Stimulated activated CD8-positive, alpha-beta memory T cell treated with anti-CD3 and anti-CD28 coated beads, Interleukin-7, amount 100 ng/mL, for 48 hours (primary cell): ENCODE measurements at regions not wholly inside any gene's neighbourhood (a gene's known extent, or its start where the extent isn't known, plus 50 kb on each side); places are given as distances from the start of the nearest gene placed in this dataset.
"Not testable (repeated sequence)": the region's sequence is repeated elsewhere in the genome, so short reads cannot be mapped to it uniquely, and the experiment has no call there.

Experiments
- DNase-seq, 2 donors: peaks; one replicate each; pipeline ENCODE4 v3.0.0-alpha.2; 2020; ENCODE audit warnings: low read depth in 1 of 2; ENCODE audit errors: extremely low read depth in 1 of 2

DNA sequence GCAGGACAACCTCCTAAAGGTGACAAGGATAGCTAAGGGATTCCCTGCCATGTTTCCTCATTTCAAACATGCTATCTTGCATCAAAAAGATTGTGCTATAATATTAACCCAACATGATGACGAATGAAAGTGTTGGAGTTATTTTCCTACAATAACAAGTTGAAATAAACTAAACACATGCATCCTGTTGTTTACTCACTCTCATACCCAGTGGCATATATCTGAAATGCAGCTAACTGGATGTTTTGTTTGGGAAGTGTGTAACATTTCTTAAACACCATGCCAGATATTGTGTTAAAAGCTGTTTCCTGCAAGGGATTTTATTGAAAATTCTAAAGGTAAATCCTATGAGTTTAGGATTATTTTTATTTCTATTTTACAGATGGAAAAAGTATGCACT, 139.6 kb downstream of the TFPI2 start:
- DNase-seq: no peak

DNA sequence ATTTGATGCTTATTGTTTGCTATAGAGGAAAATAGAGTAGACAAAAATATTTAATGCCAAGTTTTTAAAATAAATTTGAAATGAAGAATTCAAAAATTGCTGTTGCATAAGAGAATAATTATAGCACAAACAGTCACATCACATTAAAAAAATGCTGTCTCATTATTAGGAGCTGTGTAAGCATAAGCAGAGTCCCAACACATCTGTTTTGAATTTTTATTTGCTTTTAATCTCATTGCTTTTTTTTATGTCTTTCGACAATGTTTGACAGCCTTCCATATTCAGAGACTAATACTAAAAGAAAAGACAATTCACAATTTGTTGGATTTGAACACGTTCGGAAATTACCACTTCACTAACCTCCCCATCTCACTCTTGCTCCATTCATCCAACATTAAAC, 143.5 kb downstream of the TFPI2 start:
- no peak for DNase-seq

DNA sequence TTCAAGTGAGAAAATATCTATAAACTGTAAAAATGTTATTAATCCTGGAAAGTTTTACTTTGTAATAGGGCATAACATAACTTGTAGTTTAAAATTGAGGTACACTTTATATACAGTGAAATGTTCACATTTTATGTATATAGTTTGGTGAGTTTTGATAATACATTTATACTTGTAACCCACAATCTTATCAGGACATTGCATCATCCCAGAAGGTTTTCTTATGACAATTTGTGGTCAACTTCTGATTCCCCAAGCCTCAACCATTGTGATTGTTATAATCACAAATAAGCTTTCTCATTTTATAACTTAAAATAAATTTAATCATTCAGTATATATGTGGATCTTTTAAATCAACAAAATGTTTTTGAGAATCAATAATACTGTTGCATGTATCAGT, 151.1 kb downstream of the TFPI2 start:
- DNase-seq: no peak

DNA sequence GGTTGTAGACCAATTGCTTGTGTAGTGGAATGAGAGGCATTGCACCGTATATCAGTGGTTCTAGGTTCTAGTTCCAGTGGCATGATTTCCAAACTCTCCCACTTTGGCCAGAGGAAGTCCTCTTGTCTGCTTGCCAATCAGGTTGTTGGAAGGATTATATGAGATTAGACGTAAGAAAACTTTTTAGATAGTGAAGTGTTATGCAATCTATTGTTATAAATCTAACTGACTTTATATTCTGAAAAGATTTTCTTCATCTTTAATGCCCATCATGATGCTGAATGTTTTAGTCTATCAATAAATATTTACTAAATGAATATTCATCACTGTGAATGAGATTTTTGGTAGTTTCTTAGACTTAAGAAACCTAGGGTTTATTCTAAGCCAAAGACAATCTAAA, 152.6 kb downstream of the TFPI2 start:
- DNase-seq: no peak

DNA sequence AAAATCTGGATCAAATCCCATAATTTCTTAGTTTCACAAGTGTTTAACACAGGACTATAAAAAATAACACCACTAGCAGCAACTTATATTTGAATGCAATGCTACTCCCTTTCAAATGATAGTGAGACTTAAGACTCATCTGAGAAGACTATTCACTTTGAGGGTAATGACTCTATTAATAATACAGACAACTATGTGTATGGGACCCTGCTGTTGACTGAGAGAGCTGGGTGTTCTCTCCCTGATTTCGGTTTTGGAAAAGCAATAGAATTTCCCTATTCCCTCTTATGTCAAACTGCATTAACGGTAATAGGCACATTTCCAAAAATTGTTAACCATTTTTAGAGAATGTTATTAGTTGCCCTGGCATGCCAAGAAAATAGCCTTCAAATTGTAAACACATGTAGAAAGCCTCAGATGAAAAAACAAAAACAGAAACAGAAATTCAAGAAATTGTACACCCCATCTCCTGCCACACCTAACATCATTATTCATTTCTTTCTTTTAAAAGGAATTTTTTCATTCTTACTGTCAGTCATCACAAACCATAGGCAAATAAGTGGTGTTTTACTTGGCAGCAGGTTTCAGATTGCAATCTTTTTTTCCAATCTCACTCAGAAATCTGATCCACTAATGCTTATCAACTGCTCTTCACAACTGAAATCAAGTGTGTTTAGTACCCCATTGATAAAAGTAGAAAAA, 153.7 kb downstream of the TFPI2 start:
- DNase-seq: no peak

DNA sequence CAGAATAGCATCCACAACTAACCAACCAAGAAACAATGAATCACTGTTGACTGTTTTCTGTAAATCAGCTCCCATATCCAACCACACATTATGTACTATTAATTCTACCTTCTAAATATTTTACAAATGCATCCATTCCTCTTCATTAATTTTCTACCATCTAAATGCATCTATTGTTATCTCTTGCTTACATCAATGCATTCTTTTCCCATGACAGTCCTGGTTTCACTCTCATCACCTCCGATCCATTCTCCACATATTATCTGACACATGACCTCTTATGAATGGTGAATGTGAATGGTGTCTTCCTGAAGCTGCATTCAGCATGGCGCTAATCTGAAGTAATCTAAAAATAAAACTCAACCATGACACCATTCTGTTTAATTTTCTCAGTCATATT, 153.8 kb upstream of the CALCR start:
- no peak for DNase-seq

DNA sequence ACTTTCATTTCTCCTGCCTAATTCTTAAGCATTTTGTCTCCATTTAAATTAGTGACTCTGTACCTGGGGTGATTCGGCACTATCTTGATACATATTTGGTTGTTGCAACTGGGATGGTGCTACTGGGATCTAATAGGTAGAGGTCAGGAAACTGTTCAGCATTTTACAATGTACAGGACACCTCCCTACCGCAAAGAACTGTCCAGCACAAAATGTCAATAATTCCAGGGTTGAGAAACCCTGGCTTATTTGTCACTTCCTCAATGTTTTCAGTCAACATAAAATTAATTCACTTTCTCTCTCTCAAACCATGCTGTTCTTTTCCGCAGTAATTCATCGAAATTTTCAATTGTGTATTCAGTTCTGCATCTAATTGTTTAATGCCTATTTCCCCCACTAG, 151.4 kb upstream of the CALCR start:
- no peak for DNase-seq

DNA sequence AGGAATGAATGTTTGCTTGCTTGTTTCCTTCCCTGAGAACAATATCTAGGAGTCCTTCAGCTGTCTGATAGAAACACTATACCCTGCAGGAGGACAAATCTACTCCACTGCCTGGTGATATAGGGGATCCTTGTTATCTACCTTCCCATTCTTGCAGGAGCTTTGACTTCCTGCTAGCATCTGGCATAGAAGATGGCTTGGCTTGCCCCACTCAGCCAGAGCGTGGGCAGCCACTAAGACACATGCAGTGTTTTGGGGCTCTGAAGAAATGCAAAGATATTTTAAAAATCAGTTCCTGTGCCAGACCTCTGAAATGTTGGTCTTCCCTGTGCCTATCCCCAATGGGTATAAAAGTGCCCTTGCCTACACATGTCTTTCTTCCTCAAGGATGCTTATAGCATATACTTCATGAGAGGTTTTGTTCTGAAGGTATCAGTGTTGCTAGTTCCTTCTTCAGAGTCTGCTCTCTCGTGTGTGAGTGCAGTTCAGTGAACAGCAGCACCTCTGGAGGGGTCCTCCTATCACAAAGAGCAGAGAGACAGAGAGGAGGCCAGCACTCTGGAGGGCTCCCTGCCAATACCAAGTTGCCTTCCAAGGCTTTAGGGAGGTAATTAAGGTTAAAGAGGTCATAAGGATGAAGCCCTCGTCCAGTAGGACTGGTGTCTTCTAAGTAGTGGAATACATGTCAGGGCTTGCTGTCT, 149.1 kb upstream of the CALCR start:
- no peak for DNase-seq

DNA sequence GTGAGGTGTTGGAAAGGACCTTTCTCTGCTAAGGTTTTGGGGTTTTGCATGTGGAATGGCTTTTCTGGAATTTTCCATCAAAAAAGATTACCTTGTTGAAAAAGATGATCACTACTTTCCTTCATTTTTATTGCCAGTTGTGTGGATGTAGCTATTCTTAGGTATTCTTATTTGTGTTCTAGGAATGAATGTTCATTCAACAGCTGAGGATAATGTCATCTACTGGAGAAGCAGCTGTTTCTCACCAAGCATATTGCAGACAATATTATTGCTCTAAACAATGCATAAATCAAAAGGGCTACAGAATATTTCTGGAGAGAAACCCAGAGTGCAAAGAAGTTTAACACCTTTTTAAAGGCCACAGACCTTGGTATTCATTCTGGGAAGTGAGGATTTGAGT, 145.6 kb upstream of the CALCR start:
- DNase-seq: no peak

DNA sequence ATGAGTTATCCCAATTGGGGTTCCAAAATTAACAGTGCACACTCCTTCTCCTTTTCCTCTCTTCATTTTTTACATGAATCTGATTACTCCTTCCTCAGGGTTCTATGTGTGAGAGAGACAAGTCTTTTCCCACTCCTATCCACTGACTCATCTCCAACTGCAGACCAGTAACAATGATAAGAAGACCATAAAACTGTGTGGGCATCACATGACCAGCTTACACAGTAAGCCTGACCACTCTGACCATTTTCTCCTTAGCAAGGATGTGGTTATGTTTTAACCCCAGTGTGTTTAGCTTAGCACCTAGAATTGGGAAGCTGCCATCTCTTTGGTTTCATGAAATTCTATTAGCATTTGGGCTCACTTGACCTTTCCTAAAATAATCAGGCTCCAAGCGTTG, 145.0 kb upstream of the CALCR start:
- DNase-seq: no peak

DNA sequence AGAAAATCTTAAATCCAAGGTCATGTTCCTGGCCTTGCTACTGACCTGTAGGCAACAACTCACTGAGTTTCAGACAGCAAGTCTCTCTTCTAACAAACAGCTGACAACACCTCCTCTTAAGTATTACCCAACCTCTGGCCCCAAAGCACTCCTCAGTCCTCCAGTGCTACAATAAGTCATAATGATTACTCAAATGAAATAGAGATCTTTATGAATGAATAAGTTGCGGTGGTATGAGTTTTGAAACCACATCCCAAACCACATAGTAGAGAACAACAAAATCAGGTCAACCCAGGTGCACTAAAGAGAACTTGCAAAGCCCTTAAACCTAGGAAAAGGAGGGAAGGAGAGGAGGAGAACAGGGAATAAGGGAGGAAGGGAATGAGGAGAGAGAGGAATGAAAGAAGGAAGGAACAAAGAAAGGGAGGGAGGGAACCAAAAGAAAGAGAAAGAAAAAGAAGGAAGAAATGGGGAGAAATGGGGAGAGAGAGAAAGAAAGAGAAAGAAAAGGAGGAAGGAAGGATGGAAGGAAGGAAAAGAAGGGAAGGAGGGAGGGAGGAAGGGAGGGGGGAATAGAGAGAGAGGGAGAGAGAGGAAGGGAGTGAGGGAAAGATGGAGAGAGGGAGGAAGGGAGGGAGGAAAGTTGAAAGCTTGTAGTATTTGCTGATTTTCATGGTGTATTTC, 142.8 kb upstream of the CALCR start:
- DNase-seq: no peak

DNA sequence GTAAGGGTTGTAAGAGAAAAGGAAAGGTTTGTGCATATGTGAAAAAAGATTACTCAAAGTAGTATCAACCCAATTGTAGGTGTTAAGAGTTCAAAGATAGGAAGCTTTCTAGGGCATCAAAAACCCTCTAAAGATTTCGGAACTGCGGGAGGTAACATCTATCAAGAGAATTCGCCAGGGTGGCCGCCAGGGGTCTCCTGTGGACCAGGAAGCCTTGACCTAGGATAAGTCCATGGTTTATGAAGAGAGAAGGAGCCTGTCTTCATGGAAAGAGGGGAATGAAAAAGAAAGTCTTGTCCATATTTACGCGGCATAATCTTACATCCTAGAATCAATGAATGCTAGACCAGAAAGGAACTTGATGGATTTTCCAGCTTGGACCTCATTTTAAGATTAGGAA, 140.7 kb upstream of the CALCR start:
- DNase-seq: peak in 1 of 2 donors; percentile 4

DNA sequence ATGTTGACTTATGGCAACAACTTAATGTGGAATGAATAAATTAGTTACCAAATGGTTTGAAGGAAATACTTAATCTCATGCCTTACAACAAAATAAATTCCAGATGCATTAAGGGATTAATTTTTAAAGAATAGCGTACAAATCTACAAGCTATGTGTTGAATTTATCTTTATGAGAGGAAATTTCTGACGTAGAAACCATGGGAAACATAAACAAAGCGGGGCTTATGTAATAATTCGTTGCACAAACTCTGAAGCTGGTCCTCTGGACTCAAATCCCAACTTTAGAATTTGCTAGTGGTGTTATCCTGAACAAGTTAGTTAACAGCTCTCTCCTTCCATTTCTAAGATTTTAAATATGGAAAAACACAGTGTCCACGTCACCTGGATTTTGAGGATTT, 137.4 kb upstream of the CALCR start:
- no peak for DNase-seq

DNA sequence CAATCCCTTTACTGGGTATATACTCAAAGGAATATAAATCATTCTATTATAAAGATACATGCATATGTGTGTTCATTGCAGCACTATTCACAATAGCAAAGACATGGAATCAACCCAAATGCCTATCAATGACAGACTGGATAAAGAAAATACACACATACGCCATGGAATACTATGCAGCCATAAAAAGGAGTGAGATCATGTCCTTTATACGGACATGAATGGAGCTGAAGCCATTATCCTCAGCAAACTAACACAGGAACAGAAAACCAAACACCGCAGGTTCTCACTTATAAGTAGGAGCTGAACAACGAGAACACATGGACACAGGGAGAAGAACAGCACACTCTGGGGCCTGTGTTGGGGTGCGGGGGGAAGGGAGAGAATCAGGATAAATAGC, 133.7 kb upstream of the CALCR start:
- DNase-seq: not testable (repeated sequence)

DNA sequence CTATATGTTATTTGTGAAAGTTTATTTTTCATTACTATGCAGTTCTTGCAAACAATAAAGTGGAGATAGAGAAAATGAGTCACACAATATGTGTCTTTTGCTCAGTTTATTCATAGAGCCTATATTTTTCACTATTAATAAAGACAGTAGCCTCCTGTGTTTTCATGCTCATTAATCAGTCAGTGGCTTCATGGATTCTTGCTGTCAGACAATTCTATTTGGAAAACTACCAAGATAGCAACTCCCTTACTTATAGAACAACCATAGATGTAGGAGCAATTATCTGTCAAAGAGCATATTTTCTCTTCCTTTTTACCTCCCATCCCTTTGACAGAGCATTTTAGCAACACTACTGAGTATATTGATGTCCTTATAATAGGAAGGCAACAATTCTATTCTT, 132.7 kb upstream of the CALCR start:
- no peak for DNase-seq

DNA sequence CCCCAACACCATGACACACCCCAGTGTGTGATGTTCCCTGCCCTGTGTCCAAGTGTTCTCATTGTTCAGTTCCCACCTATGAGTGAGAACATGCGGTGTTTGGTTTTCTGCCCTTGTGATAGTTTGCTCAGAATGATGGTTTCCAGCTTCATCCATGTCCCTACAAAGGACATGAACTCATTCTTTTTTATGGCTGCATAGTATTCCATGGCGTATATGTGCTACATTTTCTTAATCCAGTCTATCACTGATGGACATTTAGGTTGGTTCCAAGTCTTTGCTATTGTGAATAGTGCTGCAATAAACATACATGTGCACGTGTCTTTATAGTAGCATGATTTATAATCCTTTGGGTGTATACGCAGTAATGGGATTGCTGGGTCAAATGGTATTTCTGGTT, 131.6 kb upstream of the CALCR start:
- not testable (repeated sequence) for DNase-seq

DNA sequence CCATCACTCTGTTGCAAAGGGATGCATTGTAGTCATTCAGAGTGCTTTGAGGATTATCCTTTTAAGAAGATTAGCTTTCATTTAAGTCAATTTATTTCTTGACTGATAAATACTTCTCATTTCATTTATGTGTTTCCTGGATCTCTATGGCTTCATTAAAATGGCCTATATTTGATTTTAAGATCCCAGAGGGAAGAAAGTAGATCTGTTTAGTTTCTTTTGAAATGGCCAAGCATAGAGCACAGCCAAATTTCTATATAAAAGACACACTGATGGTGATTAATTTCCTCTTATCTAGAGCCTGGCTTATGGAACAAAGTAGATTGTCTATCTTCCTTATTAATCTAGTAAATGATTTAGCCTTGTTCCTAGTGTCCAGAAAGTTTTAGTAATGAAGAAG, 129.7 kb upstream of the CALCR start:
- DNase-seq: no peak

DNA sequence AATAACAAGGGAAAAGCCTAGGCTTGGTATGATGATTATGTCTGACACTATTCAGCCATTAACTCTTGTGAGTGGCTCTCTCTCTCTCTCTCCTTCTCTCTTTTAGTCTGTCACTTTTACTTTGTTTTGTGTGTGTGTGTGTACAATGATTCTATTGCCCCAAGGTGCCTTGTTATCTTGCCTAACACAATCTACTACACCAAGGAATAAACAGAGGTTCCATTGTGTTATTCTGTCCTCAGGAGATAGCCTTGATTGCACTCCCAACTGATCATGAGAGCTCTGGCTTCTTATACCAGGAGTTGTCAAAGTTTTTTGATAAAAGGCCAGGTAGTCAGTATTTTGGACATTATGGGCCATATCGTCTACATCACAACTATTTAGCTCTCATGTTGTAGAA, 123.4 kb upstream of the CALCR start:
- no peak for DNase-seq

DNA sequence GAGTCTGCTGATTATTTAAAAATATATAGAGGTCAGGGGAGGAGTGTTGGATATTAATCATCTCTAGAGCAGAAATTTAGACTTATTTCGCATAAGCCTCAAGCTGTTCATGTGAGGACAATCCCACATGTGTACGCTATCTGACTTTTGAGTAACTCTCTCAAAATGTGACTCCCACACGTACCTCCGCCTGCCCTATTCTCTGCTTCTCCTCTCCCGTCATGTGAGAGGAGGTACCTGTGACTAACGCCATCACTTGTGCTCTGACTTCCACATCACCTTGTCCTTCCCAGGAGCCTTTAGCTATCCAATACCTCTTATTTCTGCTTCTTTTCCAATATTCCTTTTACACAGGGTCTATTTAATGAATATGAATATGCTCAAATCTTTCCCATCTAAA, 119.3 kb upstream of the CALCR start:
- DNase-seq: no peak

DNA sequence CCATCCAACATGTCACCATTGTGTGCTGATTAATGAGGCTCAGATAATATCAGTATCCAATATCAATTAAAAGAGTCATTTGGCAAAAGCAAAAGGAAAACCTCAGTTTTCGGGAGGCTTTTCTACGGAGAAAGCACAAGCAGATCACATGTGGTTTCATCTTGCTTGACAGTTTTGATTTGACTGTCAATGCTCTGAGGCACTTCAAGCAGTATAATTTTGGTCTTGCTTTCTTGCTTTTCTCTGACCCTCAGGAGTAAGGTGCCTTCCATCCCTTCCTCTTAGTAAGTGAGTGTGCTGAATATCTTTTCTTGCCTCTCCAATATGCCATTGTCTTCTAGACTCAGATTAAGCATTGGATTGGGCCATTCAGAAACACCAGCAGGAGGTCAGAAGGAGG, 115.5 kb upstream of the CALCR start:
- no peak for DNase-seq

DNA sequence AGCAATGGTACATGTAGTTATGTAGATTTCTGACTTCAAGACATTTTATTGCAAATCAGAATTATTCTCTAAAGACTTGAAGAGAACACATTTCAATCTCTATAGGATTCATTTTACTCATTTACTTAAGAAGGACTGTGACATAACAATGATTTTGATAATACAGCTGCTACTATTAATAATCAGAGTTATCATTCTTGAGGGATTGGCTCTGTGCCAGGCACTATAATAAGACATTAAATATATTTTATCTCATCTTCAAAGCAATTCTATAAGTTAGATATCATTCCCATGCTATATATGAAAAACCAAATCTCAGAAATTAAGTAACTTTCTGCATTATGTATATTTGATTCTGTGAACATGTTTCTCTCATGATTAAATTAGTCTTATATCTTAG, 103.7 kb upstream of the CALCR start:
- no peak for DNase-seq

DNA sequence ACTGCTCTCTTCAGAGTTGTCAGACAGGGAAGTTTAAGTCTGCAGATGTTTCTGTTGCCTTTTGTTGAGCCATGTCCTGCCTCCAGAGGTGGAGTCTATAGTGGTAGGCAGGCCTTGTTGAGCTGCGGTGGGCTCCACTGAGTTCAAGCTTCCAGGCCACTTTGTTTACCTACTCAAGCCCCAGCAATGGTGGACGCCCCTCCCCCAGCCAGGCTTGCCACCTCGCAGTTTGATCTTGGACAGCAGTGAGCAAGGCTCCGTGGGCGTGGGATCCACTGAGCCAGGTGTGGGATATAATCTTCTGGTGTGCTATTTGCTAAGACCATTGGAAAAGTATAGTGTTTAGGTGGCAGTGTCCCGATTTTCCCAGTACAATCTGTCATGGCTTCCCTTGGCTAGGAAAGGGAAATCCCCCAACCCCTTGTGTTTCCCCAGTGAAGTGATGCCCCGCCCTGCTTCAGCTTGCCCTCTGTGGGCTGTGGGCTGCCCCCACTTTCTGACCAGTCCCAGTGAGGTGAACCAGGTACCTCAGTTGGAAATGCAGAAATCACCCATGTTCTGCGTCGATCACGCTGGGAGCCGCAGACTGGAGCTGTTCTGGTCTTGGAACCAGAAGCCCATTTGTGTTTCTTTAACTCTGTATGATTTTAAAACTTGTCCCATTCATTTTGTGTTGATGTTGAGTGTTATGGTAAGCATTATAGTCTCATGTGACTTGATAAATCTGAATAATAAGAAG, 89.2 kb upstream of the CALCR start:
- no peak for DNase-seq
